ENCODE measurements at regions not wholly inside any gene's neighbourhood (a gene's known extent, or its start where the extent isn't known, plus 50 kb on each side); places are given as distances from the start of the nearest gene placed in this dataset.

GRCh38 chr5:158381614-158382160 is 522.7 kb upstream of the CLINT1 start:
- Histone ChIP-seq H3K4me3 (ENCODE audit: low read depth in 1 of 2, low read length in 2 of 2) (no peak overlapping the region), H3K9me3 (ENCODE audit: insufficient read depth, low read length, severe bottlenecking) (peaks cover 11% of the 10 kb centered on the region), H2AFZ (ENCODE audit: low read depth, low read length) (peak overlapping the region; percentile 15; the same call in 1 of the 2 replicates), H3K36me3 (ENCODE audit: insufficient read depth, low read length) (no peaks in the 10 kb centered on the region), H3K27ac (ENCODE audit: low read length) (no peak overlapping the region), H3K9ac (ENCODE audit: low read depth, low read length) (no peak overlapping the region), H3K4me1 (ENCODE audit: insufficient read depth, low read length) (peaks cover 12% of the 10 kb centered on the region), H3K79me2 (ENCODE audit: insufficient read depth, low read length) (no peaks in the 10 kb centered on the region), H3K4me2 (ENCODE audit: insufficient read depth, low read length) (no peak overlapping the region), H3K27me3 (ENCODE audit: insufficient read depth, low read length, poor library complexity) (no peaks in the 10 kb centered on the region), H4K20me1 (ENCODE audit: insufficient read depth, low read length) (no peaks in the 10 kb centered on the region)
- DNase-seq (no peak), ATAC-seq (ENCODE audit: insufficient read depth, low read depth) (no peak)
- no peak for TF ChIP-seq CTCF (IDR thresholded peaks at IDR 0.05; ENCODE audit: borderline replicate concordance, extremely low read depth, low read length, poor library complexity, severe bottlenecking)
- TF ChIP-seq EZH2 (IDR thresholded peaks at IDR 0.05; ENCODE audit: borderline replicate concordance, low read depth, low read length, severe bottlenecking), result no peak

DNA sequence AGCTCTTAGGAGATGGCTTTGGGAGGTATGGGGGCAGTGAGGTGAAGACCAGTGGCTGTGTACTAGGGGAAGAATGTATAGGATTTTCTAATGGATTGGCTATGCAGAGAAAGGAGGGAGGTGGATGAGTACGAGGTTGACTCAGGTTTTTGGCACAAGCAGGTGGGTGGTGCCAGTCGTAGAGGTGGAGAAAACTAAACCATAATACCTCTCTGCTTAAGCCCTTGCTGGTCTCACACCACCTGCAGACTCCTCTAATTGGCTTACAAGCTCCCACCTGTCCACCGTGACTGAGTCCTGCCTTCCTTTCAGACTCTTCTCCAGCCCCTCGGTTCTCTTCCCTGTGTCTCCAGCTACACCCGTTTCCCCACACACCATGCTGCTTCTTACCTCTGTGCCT is 521.7 kb upstream of the CLINT1 start:
- Histone ChIP-seq H3K9me3 (ENCODE audit: insufficient read depth, low read length, severe bottlenecking) (peaks cover 11% of the 10 kb centered on the region), H3K4me1 (ENCODE audit: insufficient read depth, low read length) (peaks cover 12% of the 10 kb centered on the region), H2AFZ (ENCODE audit: low read depth, low read length) (no peak overlapping the region), H3K27me3 (ENCODE audit: insufficient read depth, low read length, poor library complexity) (no peaks in the 10 kb centered on the region), H3K27ac (ENCODE audit: low read length) (no peak overlapping the region; the same call in 1 of the 2 replicates), H4K20me1 (ENCODE audit: insufficient read depth, low read length) (no peaks in the 10 kb centered on the region), H3K4me3 (ENCODE audit: low read depth in 1 of 2, low read length in 2 of 2) (no peak overlapping the region), H3K4me2 (ENCODE audit: insufficient read depth, low read length) (no peak overlapping the region), H3K9ac (ENCODE audit: low read depth, low read length) (no peak overlapping the region), H3K79me2 (ENCODE audit: insufficient read depth, low read length) (no peaks in the 10 kb centered on the region), H3K36me3 (ENCODE audit: insufficient read depth, low read length) (no peaks in the 10 kb centered on the region)
- ATAC-seq (ENCODE audit: insufficient read depth, low read depth) (no peak), DNase-seq (no peak)
- TF ChIP-seq CTCF (IDR thresholded peaks at IDR 0.05; ENCODE audit: borderline replicate concordance, extremely low read depth, low read length, poor library complexity, severe bottlenecking), result no peak
- no peak for TF ChIP-seq EZH2 (IDR thresholded peaks at IDR 0.05; ENCODE audit: borderline replicate concordance, low read depth, low read length, severe bottlenecking)

DNA sequence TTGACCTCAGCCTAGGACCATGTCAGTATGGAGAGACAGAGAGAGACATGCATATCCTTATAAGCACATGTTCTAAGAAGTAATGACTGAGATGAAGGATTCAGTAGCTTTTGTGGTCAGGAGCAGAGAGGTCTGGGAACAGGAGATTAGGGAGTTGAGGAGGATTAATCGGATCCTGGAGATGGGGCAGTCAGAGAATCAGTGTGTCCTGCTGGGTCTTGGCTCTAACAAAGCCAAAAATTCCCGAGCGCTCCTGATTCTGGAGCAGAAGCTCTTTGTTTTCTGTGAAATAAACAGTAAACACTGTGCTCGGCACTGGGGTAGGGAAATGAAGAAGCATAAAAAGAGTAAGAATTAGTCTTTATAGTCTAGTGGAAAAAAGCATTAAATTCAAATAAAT is 520.0 kb upstream of the CLINT1 start:
- Histone ChIP-seq H3K4me3 (ENCODE audit: low read depth in 1 of 2, low read length in 2 of 2) (no peak overlapping the region), H3K4me2 (ENCODE audit: insufficient read depth, low read length) (no peak overlapping the region), H3K4me1 (ENCODE audit: insufficient read depth, low read length) (peaks cover 12% of the 10 kb centered on the region), H3K79me2 (ENCODE audit: insufficient read depth, low read length) (no peaks in the 10 kb centered on the region), H3K9me3 (ENCODE audit: insufficient read depth, low read length, severe bottlenecking) (peaks cover 4% of the 10 kb centered on the region), H3K36me3 (ENCODE audit: insufficient read depth, low read length) (no peaks in the 10 kb centered on the region), H3K27me3 (ENCODE audit: insufficient read depth, low read length, poor library complexity) (no peaks in the 10 kb centered on the region), H3K27ac (ENCODE audit: low read length) (no peak overlapping the region), H3K9ac (ENCODE audit: low read depth, low read length) (no peak overlapping the region), H4K20me1 (ENCODE audit: insufficient read depth, low read length) (no peaks in the 10 kb centered on the region), H2AFZ (ENCODE audit: low read depth, low read length) (no peak overlapping the region)
- DNase-seq, result no peak
- no peak for TF ChIP-seq CTCF (IDR thresholded peaks at IDR 0.05; ENCODE audit: borderline replicate concordance, extremely low read depth, low read length, poor library complexity, severe bottlenecking)
- TF ChIP-seq EZH2 (IDR thresholded peaks at IDR 0.05; ENCODE audit: borderline replicate concordance, low read depth, low read length, severe bottlenecking), result no peak
- no peak for ATAC-seq (ENCODE audit: insufficient read depth, low read depth)
